B cell (primary cell): ENCODE measurements at regions not wholly inside any gene's neighbourhood (a gene's known extent, or its start where the extent isn't known, plus 50 kb on each side); places are given as distances from the start of the nearest gene placed in this dataset.

ENCODE experiments used
- CTCF ChIP-seq: fragments of 200-600 bp; IDR thresholded peaks from one replicate; pipeline ENCODE4 v1.8.0; 2022; ENCODE audit warnings: antibody characterized with exemption, mild to moderate bottlenecking
- EZH2 ChIP-seq: IDR thresholded peaks from 2 replicates; pipeline ENCODE4 v1.6.1; 2012; ENCODE audit warnings: borderline replicate concordance, low read depth, mild to moderate bottlenecking, moderate library complexity, low read length; ENCODE audit not compliant: insufficient read depth, poor library complexity, severe bottlenecking

- TF ChIP-seq CTCF, result no peak
- TF ChIP-seq EZH2, result no peak
Measured at GRCh38 chr14:54259821-54260220, 137.0 kb upstream of the CDKN3 start.
